PC-9 (cell line): ENCODE measurements at regions not wholly inside any gene's neighbourhood (a gene's known extent, or its start where the extent isn't known, plus 50 kb on each side); places are given as distances from the start of the nearest gene placed in this dataset.

Experiments
- CTCF ChIP-seq: fragments of 200-600 bp; sonication (generic); conservative IDR thresholded peaks from 2 replicates; pipeline ENCODE4 v1.6.1; 2017; ENCODE audit warnings: mixed run types, antibody characterized with exemption, mild to moderate bottlenecking, moderate library complexity
- EZH2 ChIP-seq: fragments of 200-600 bp; sonication (generic); IDR thresholded peaks from 2 replicates; pipeline ENCODE4 v1.8.0; 2017; ENCODE audit warnings: antibody characterized with exemption, low read depth

- TF ChIP-seq EZH2 (no peak), CTCF (no peak)
Measured at GRCh38 chr9:106500171-106500570, 362.8 kb upstream of the ZNF462 start.
